ENCODE measurements at regions not wholly inside any gene's neighbourhood (a gene's known extent, or its start where the extent isn't known, plus 50 kb on each side); places are given as distances from the start of the nearest gene placed in this dataset.

GRCh38 chr1:112239683-112240330 is 156.2 kb upstream of the CTTNBP2NL start:
- no CpG with 5 or more reads among the region's 6 CpGs for WGBS (ENCODE audit: extremely low coverage, insufficient read length, low lambda C conversion rate)
- peak overlapping the region; percentile 45 to 85 (median 68); a peak in 4 of 7 replicates for H3K27ac Mint-ChIP-seq

More at GRCh38 chr1:112239683-112240330, 156.2 kb upstream of the CTTNBP2NL start:
- H3K9me3 Mint-ChIP-seq, result peaks cover 0 to 3% of the 10 kb centered on the region in 2 experiments; a peak in 2 of 5 replicates
- H3K4me1 Mint-ChIP-seq, result peaks cover 39 to 41% of the 10 kb centered on the region in 2 experiments
- Histone ChIP-seq H3K27ac (ENCODE audit: insufficient read length, low read depth, low read length) (no peak overlapping the region), H3K79me1 (ENCODE audit: insufficient read depth, low read depth, low read length, poor library complexity, severe bottlenecking) (no peaks in the 10 kb centered on the region), H3K14ac (ENCODE audit: insufficient read depth, low read length) (no peak overlapping the region), H3K9me3 (ENCODE audit: control insufficient read depth, low read depth, low read length) (no peaks in the 10 kb centered on the region), H2BK20ac (ENCODE audit: low read depth, low read length, poor library complexity, severe bottlenecking) (no peak overlapping the region), H3K9ac (ENCODE audit: extremely low read depth, insufficient read length, low read length) (no peak overlapping the region), H3K4ac (ENCODE audit: low read depth, low read length) (no peak overlapping the region), H3K27me3 (ENCODE audit: insufficient read depth, low read length) (no peaks in the 10 kb centered on the region), H2BK12ac (ENCODE audit: insufficient read length, low read depth, low read length) (no peak overlapping the region), H4K8ac (replicated peaks; ENCODE audit: insufficient read length, low read depth, low read length) (no peak overlapping the region), H2AK5ac (ENCODE audit: insufficient read length, low read length) (no peak overlapping the region), H3K79me2 (ENCODE audit: insufficient read depth, low read length) (no peaks in the 10 kb centered on the region), H2BK5ac (ENCODE audit: insufficient read length, low read length) (no peak overlapping the region), H4K20me1 (ENCODE audit: control insufficient read depth, insufficient read depth, insufficient read length) (no peaks in the 10 kb centered on the region), H3K4me1 (ENCODE audit: insufficient read depth, low read length) (peaks cover 3% of the 10 kb centered on the region; the same call in 1 of the 2 replicates), H2BK15ac (ENCODE audit: low read depth, low read length) (no peak overlapping the region), H3K23me2 (ENCODE audit: insufficient read length, low read depth, low read length, poor library complexity, severe bottlenecking) (no peaks in the 10 kb centered on the region), H3K4me2 (ENCODE audit: insufficient read depth, insufficient read length, low read length) (no peak overlapping the region), H4K91ac (ENCODE audit: insufficient read length, low read depth, low read length) (no peak overlapping the region), H3K56ac (ENCODE audit: insufficient read length, low read depth, low read length) (no peak overlapping the region), H2BK120ac (ENCODE audit: low read depth, low read length, poor library complexity, severe bottlenecking) (no peak overlapping the region), H3K23ac (ENCODE audit: insufficient read length, low read depth, low read length) (no peak overlapping the region), H4K5ac (ENCODE audit: insufficient read length, low read depth, low read length) (no peak overlapping the region), H2AFZ (ENCODE audit: low read length) (no peak overlapping the region), H3K18ac (ENCODE audit: insufficient read length, low read depth, low read length) (no peak overlapping the region), H3T11ph (ENCODE audit: low read length) (no peak overlapping the region)
- DNase-seq, result no peak
- TF ChIP-seq, protein P1, sequence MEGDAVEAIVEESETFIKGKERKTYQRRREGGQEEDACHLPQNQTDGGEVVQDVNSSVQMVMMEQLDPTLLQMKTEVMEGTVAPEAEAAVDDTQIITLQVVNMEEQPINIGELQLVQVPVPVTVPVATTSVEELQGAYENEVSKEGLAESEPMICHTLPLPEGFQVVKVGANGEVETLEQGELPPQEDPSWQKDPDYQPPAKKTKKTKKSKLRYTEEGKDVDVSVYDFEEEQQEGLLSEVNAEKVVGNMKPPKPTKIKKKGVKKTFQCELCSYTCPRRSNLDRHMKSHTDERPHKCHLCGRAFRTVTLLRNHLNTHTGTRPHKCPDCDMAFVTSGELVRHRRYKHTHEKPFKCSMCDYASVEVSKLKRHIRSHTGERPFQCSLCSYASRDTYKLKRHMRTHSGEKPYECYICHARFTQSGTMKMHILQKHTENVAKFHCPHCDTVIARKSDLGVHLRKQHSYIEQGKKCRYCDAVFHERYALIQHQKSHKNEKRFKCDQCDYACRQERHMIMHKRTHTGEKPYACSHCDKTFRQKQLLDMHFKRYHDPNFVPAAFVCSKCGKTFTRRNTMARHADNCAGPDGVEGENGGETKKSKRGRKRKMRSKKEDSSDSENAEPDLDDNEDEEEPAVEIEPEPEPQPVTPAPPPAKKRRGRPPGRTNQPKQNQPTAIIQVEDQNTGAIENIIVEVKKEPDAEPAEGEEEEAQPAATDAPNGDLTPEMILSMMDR (conservative IDR thresholded peaks at IDR 0.05), result peak; percentile 17; the same call in 1 of the 3 replicates
- H3K27me3 Mint-ChIP-seq (ENCODE audit: low read depth), result no peaks in the 10 kb centered on the region; the same call in 1 of the 2 replicates
- peak overlapping the region in 1 of 2 experiments; percentile 47; a peak in 4 of 5 replicates for H3K4me3 Mint-ChIP-seq
- H3K36me3 Mint-ChIP-seq (ENCODE audit: insufficient read depth in 1 of 3, low read depth in 3 of 3), result no peaks in the 10 kb centered on the region; a peak in 1 of 7 replicates

Measured in H9 (cell line).